GM13976 (cell line): ENCODE measurements at regions not wholly inside any gene's neighbourhood (a gene's known extent, or its start where the extent isn't known, plus 50 kb on each side); places are given as distances from the start of the nearest gene placed in this dataset.

Source experiments
- DNase-seq: peaks from one replicate; pipeline ENCODE4 v3.0.0; 2012; ENCODE audit warnings: low spot score
- CTCF ChIP-seq: IDR thresholded peaks from 2 replicates; pipeline ENCODE4 v1.5.1; 2012; ENCODE audit warnings: borderline replicate concordance, mild to moderate bottlenecking; ENCODE audit not compliant: insufficient read depth; ENCODE audit errors: extremely low read depth, missing control alignments, control extremely low read depth
- in situ Hi-C: fragments of 300-500 bp; cut with MboI; formaldehyde crosslinking; loops from one replicate; pipeline ENCODE4 v1.12.0; 2022; ENCODE audit warnings: low sequenced_read_pairs, mixed read lengths, inconsistent platforms; ENCODE audit not compliant: unreplicated experiment

- in situ Hi-C loops = no loop called here
- no peak for DNase-seq
- no peak for TF ChIP-seq CTCF
Observed at GRCh38 chr4:29717287-29718057, 1002.7 kb upstream of the PCDH7 start.

DNA sequence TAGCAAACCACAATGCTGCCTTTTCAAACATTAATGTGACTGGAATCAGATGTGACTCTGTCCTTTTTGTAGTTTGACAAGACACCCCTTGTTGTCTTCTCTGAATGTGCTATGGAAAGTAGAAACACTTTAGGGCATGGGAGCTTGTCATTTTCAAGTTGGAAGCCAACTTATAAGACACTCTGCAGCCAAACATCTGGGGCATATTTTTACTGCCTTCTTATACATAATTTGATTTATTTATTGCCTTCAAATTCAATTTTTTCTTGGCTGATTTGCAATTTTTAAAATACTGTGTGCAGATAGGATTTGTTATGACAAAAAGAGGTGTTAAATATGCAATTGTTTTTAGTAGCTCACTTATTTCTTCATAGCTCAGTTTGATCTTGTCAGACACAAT is 1002.0 kb upstream of the PCDH7 start:
- no peak for DNase-seq
- in situ Hi-C loops = no loop called here
- no peak for TF ChIP-seq CTCF

DNA sequence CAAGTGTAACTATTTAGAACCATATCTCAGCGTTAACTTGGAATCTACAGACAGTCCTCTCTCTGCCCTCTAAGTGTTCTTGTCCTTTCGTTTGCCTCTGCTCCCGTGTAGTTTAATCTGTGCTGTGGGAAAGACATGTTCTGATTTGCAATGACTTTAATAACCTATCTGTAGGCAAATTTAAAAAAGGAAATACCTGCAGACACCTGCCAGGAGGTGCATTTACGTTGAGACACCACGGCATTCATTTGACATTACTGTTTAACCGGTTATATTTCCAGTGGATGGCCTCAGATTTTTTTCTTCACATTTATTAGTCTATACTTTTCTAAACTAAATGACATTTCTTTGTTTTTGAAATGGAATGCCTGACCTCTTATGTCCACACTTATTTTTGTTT is 997.9 kb upstream of the PCDH7 start:
- DNase-seq = no peak
- in situ Hi-C loops = no loop called here
- TF ChIP-seq CTCF = no peak

DNA sequence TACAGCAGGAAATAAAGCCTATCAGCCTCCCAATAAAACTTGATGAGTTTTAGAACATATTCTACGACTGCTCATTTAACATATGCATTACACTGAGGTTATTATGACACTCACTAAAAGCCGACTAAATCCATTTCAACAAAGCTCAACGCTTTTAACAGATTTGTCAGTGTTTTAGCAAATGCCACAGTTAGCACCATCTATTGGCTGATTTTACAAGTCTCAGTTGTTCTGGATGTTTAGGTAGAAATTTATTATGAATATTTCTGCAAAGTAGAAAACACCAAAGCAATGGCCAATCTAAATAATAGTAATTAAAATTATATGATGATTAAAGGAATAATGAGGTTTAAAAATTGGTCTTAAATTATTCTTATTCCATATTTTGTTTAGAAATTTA is 993.2 kb upstream of the PCDH7 start:
- no peak for TF ChIP-seq CTCF
- DNase-seq = no peak
- in situ Hi-C loops = no loop called here

GRCh38 chr4:29734343-29735213 is 985.6 kb upstream of the PCDH7 start:
- in situ Hi-C loops = no loop called here
- DNase-seq = no peak
- TF ChIP-seq CTCF = no peak

GRCh38 chr4:29756966-29757365 is 963.2 kb upstream of the PCDH7 start:
- no peak for TF ChIP-seq CTCF
- no peak for DNase-seq
- in situ Hi-C loops = no loop called here
